Stimulated activated CD8-positive, alpha-beta memory T cell treated with anti-CD3 and anti-CD28 coated beads, Interleukin-4, amount 100 ng/mL, for 1 hour (primary cell): ENCODE measurements at regions not wholly inside any gene's neighbourhood (a gene's known extent, or its start where the extent isn't known, plus 50 kb on each side); places are given as distances from the start of the nearest gene placed in this dataset.

Experiments
- DNase-seq, 2 donors: peaks; one replicate each; pipeline ENCODE4 v3.0.0-alpha.2; 2020; ENCODE audit warnings: low read depth in 2 of 2, low spot score in 1 of 2

GRCh38 chr5:96140496-96140895 is 178.8 kb upstream of the ELL2 start:
- no peak for DNase-seq

- DNase-seq, result no peak
Observed at GRCh38 chr5:96140084-96140483, 178.4 kb upstream of the ELL2 start.

- no peak for DNase-seq
Observed at GRCh38 chr5:96134886-96135285, 173.2 kb upstream of the ELL2 start.

- DNase-seq, result no peak
Observed at GRCh38 chr5:96133341-96134079, 171.9 kb upstream of the ELL2 start.

GRCh38 chr5:96129276-96129675 is 167.6 kb upstream of the ELL2 start:
- no peak for DNase-seq

GRCh38 chr5:96128204-96128864 is 166.7 kb upstream of the ELL2 start:
- DNase-seq, result no peak

GRCh38 chr5:96127538-96127937 is 165.9 kb upstream of the ELL2 start:
- no peak for DNase-seq

GRCh38 chr5:96125231-96125891 is 163.7 kb upstream of the ELL2 start:
- DNase-seq, result no peak

- no peak for DNase-seq
Observed at GRCh38 chr5:96124589-96124988, 162.9 kb upstream of the ELL2 start.

GRCh38 chr5:96123418-96123817 is 161.8 kb upstream of the ELL2 start:
- DNase-seq, result no peak

- DNase-seq, result no peak
Observed at GRCh38 chr5:96121364-96121763, 159.7 kb upstream of the ELL2 start.

- DNase-seq, result no peak
Observed at GRCh38 chr5:96120120-96120519, 158.5 kb upstream of the ELL2 start.

GRCh38 chr5:96117771-96118651 is 156.4 kb upstream of the ELL2 start:
- no peak for DNase-seq

GRCh38 chr5:96115147-96115807 is 153.6 kb upstream of the ELL2 start:
- DNase-seq, result no peak

GRCh38 chr5:96114736-96115135 is 153.1 kb upstream of the ELL2 start:
- DNase-seq, result no peak

- DNase-seq, result no peak
Observed at GRCh38 chr5:96113170-96113939, 151.7 kb upstream of the ELL2 start.

- DNase-seq, result no peak
Observed at GRCh38 chr5:96112703-96113102, 151.1 kb upstream of the ELL2 start.

- no peak for DNase-seq
Observed at GRCh38 chr5:96112123-96112670, 150.5 kb upstream of the ELL2 start.

- no peak for DNase-seq
Observed at GRCh38 chr5:96111080-96111756, 149.6 kb upstream of the ELL2 start.
